Coronary artery (tissue), 2 donors: ENCODE measurements at regions not wholly inside any gene's neighbourhood (a gene's known extent, or its start where the extent isn't known, plus 50 kb on each side); places are given as distances from the start of the nearest gene placed in this dataset.
A peak's percentile ranks its signal among the peaks of the same experiment; 100 is the strongest.

Experiments used
- DNase-seq: peaks from one replicate; pipeline ENCODE4 v3.0.0-alpha.2; 2017; ENCODE audit warnings: low spot score
- H3K27ac ChIP-seq, 2 donors: fragments of 200-600 bp; sonication (generic); one replicate each; pipeline ENCODE4 v1.5.1; 2016 to 2019
- H3K4me3 ChIP-seq: fragments of 200-600 bp; sonication (generic); 2 replicates; pipeline ENCODE4 v1.5.1; 2016; ENCODE audit warnings: mild to moderate bottlenecking, moderate library complexity
- CTCF ChIP-seq: fragments of 200-600 bp; sonication (generic); IDR thresholded peaks from one replicate; pipeline ENCODE4 v1.5.1; 2019; ENCODE audit warnings: antibody characterized with exemption

DNA sequence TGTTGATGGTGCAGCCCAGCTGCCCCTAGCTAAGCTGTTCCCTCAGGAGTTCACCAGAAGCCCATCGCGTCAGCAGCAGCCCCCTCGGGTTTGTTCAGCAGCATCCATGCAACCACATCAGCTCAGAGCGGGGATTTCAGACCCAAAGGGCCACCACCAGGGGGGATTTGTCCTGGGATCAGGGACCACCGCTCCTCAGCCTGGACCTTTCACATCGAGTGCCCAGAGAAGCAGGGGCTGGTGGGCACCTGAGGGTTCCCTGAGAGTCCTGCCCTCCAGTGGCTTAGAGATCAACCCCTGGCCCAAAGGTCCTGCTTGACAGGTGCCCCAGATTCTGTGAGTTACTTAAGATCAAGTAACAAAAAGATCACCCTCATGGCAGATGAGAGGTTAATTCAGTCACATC, 65.9 kb upstream of the C14orf180 start:
- no peak overlapping the region for H3K27ac ChIP-seq
- H3K4me3 ChIP-seq = no peak overlapping the region
- DNase-seq = no peak
- no peak for TF ChIP-seq CTCF

DNA sequence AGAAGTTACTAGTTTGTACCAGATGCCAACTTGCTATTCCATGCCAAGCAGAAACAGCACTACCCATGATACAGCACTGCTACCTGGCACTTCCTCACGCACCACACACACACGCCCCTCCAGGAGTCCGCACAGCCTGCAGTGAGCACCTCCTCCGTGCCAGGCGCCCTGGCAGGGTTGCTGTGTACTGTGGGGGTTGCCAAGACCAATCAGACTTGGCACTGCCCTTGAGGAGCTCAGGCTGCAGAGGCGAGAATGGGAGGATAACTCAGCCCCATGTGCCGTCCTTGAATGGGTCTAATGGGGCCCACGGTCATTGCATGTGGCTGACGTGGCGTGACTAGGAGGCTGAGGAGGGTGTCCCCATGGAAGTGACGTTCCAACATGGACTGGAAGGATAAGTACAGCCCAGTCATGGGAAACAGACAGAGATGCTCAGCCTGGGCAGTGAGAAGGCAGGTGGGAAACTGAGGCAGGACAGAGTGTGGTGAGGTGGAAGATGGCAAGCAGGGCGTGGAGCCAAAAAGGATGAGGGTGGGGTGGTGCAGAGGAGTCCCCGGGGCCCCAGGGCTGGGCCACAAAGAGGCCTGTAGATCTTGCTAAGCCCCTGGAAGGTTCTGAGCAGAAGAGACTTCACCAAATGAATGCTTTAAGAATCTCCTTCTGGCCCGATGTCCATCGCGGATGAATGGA, 65.3 kb upstream of the C14orf180 start:
- DNase-seq = no peak
- Histone ChIP-seq H3K4me3 (no peak overlapping the region), H3K27ac (no peak overlapping the region)
- no peak for TF ChIP-seq CTCF

DNA sequence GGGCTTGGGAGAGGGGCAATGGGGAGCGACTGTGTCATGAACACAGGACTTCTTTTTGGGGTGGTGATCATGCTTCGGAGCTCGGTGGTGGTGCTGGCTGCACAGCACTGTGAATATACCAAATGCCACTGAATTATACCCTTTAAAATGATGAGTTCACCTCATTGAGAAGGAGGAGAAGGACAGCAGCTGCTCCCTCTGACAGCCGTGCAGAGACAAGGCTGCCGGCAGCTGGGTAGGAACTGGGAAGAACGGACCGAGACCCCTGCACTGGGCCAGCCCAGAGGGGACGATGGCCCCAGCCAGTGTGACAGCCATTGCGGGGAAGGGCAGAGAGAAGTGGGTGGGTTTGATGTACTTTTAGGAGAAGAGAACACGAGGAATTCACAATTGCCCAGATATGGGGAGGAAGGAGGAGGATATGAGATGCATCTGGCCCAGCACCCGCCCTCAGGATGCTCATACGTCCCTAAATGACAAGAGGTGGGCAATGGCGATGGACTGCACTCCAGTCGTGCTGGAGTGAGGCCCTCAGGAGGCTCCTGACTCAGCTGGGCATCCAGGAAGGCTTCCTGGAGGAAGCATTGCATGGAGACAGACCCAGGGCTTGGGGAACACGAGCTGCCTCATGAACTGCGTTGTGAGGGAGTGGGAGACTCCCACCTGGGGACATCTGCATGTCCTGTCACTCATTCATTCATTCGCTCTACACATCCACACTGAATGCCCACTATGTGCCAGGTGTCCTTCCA, 64.3 kb upstream of the C14orf180 start:
- no peak overlapping the region for H3K4me3 ChIP-seq
- DNase-seq = no peak
- no peak for TF ChIP-seq CTCF
- no peak overlapping the region for H3K27ac ChIP-seq

DNA sequence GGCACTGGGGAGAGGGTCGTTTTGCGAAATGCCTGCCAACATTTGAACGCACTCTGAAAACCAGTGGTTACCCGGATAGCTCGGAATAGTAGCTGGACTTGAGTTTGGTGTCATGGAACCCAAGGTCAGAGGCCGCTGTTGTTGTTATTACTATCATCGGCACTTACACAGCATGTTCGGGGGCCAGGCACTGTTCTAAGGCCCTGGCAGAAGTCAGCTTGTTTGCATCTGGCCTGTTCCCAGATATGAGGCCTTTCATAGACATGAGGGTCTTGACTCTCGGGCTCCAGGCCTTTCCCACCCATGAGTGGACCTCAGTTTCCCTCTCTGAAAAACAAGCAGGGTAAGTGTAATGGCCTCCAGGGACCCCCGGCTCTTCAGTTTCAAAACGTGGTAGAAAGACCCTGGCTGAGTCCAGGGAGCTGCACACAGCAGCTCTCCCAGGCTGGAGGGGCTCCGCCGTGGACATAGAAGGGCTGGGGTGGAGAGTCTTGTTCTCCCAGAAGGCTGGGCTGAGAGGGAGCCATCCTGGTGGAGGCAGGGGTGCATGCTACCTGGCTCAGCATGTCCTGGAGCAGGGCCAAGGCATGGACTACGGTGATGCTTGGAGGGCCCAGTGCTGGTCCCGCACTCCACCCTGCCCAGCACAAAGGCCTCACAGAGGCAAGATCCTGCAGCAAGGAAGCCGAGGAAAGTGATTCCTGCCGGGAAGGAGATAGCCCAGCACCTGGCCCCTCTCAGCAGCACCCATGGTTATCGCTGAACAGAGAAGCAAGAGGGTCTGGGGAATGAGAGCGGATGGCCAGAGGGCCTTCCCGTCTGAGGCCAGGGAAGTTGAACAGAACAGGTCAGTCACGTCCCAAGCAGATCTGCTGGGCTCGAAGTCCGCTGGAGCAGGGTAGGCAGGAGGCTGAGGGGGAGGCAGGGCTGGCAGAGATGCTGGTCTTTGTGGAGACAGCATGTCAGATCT, 63.5 kb upstream of the C14orf180 start:
- no peak overlapping the region for H3K4me3 ChIP-seq
- H3K27ac ChIP-seq = no peak overlapping the region
- no peak for TF ChIP-seq CTCF
- peak; percentile 47 for DNase-seq

GRCh38 chr14:104516906-104517305, 62.7 kb upstream of the C14orf180 start:
- no peak for DNase-seq
- TF ChIP-seq CTCF = no peak

DNA sequence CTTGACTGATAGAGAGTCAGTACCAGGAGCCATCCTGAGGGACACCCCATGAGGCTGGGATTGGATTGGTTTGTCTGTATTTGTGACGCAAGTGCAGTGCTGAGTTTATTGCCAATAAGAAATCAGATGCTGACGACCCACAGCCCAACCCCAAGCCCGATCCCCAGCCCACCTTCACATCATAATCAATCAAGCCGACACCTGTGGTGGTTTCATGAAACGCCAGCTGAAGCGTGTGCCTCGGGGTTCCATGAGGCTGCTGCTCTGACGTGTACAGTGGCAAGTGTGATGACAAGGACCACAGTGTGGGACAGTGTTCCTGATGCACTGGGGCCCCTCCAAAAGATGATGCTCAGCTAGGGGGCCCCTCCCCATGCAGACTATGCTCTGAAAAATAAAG, 62.1 kb upstream of the C14orf180 start:
- no peak for DNase-seq
- H3K4me3 ChIP-seq = no peak overlapping the region
- H3K27ac ChIP-seq = no peak overlapping the region
- no peak for TF ChIP-seq CTCF

More at GRCh38 chr14:104516906-104517305, 62.7 kb upstream of the C14orf180 start:
- H3K27ac ChIP-seq = no peak overlapping the region
- no peak overlapping the region for H3K4me3 ChIP-seq
